Astrocyte of the cerebellum (primary cell): ENCODE measurements at regions not wholly inside any gene's neighbourhood (a gene's known extent, or its start where the extent isn't known, plus 50 kb on each side); places are given as distances from the start of the nearest gene placed in this dataset.

ENCODE experiments used
- DNase-seq: peaks from one replicate; pipeline ENCODE4 v3.0.0-alpha.2; 2011; ENCODE audit warnings: low read depth
- H3K4me3 ChIP-seq: 2 replicates; pipeline ENCODE4 v1.5.1; 2011; ENCODE audit warnings: mild to moderate bottlenecking, low read depth, low read length, moderate library complexity
- CTCF ChIP-seq: IDR thresholded peaks from 2 replicates; pipeline ENCODE4 v1.5.1; 2012; ENCODE audit warnings: low read length, low read depth, moderate library complexity, mild to moderate bottlenecking; ENCODE audit errors: missing control alignments
- in situ Hi-C: cut with HindIII; loops from 2 replicates; pipeline ENCODE4 v1.10.0; 2017; ENCODE audit warnings: low sequenced_read_pairs

- in situ Hi-C loops: no loop called here
- no peak for DNase-seq
- TF ChIP-seq CTCF: no peak
- no peak overlapping the region for H3K4me3 ChIP-seq
Observed at GRCh38 chr10:58894929-58895328, 281.5 kb upstream of the PHYHIPL start.

- in situ Hi-C loops: no loop called here
- H3K4me3 ChIP-seq: no peak overlapping the region
- DNase-seq: no peak
- TF ChIP-seq CTCF: no peak
Observed at GRCh38 chr10:58896229-58896628, 280.2 kb upstream of the PHYHIPL start.

GRCh38 chr10:58897236-58897635, 279.2 kb upstream of the PHYHIPL start:
- H3K4me3 ChIP-seq: no peak overlapping the region
- in situ Hi-C loops: no loop called here
- no peak for TF ChIP-seq CTCF
- DNase-seq: no peak

- DNase-seq: no peak
- H3K4me3 ChIP-seq: no peak overlapping the region
- no peak for TF ChIP-seq CTCF
- in situ Hi-C loops: no loop called here
Observed at GRCh38 chr10:58897708-58898107, 278.7 kb upstream of the PHYHIPL start.

GRCh38 chr10:58898854-58899573, 277.4 kb upstream of the PHYHIPL start:
- no peak for DNase-seq
- TF ChIP-seq CTCF: no peak
- in situ Hi-C loops: no loop called here
- H3K4me3 ChIP-seq: no peak overlapping the region

- no peak for TF ChIP-seq CTCF
- DNase-seq: no peak
- no peak overlapping the region for H3K4me3 ChIP-seq
- in situ Hi-C loops: loop anchor here (5.0 kb wide), 1 partner anchor 49 kb away; no protein-coding TSS in a partner anchor
Observed at GRCh38 chr10:58901092-58901646, 275.3 kb upstream of the PHYHIPL start.
